DND-41 (cell line): ENCODE measurements at regions not wholly inside any gene's neighbourhood (a gene's known extent, or its start where the extent isn't known, plus 50 kb on each side); places are given as distances from the start of the nearest gene placed in this dataset.

ENCODE experiments used
- ATAC-seq: fragments of 200-7000 bp; cut with Tn5 transposase; 3 replicates; pipeline ENCODE4 v1.9.1; 2021; ENCODE audit warnings: low read depth; ENCODE audit not compliant: insufficient read depth
- DNase-seq: peaks from one replicate; pipeline ENCODE4 v3.0.0-alpha.2; 2020
- H2AFZ ChIP-seq: 2 replicates; pipeline ENCODE4 v1.6.0; 2012; ENCODE audit warnings: low read depth, low read length
- H3K27ac ChIP-seq: 2 replicates; pipeline ENCODE4 v1.5.1; 2012; ENCODE audit warnings: low read length, inconsistent platforms
- H3K27me3 ChIP-seq: fragments of 200-600 bp; sonication (generic); 2 replicates; pipeline ENCODE4 v1.6.0; 2012; ENCODE audit warnings: low read length, mild to moderate bottlenecking, inconsistent platforms; ENCODE audit not compliant: insufficient read depth, poor library complexity
- H3K36me3 ChIP-seq: 2 replicates; pipeline ENCODE4 v1.5.1; 2012; ENCODE audit warnings: low read length, inconsistent platforms; ENCODE audit not compliant: insufficient read depth
- H3K4me1 ChIP-seq: 2 replicates; pipeline ENCODE4 v1.5.1; 2012; ENCODE audit warnings: mild to moderate bottlenecking, low read length; ENCODE audit not compliant: insufficient read depth
- H3K4me2 ChIP-seq: 2 replicates; pipeline ENCODE4 v1.6.0; 2012; ENCODE audit warnings: mild to moderate bottlenecking, moderate library complexity, low read length, inconsistent platforms; ENCODE audit not compliant: insufficient read depth
- H3K4me3 ChIP-seq, 2 experiments: fragments of 200-600 bp in 1 of 2; shearing (Covaris generic) in 1 of 2; 2 replicates each; pipeline ENCODE4 v1.5.1; 2012 to 2016; ENCODE audit warnings: inconsistent platforms in 2 of 2, low read length in 2 of 2, mild to moderate bottlenecking in 2 of 2, low read depth in 1 of 2, moderate library complexity in 1 of 2
- H3K79me2 ChIP-seq: 2 replicates; pipeline ENCODE4 v1.6.0; 2012; ENCODE audit warnings: low read length, inconsistent platforms; ENCODE audit not compliant: insufficient read depth
- H3K9ac ChIP-seq: 2 replicates; pipeline ENCODE4 v1.6.0; 2012; ENCODE audit warnings: low read depth, mild to moderate bottlenecking, inconsistent platforms, low read length, moderate library complexity
- H3K9me3 ChIP-seq: 2 replicates; pipeline ENCODE4 v1.5.1; 2012; ENCODE audit warnings: low read length, moderate library complexity, mild to moderate bottlenecking, inconsistent platforms; ENCODE audit not compliant: insufficient read depth, severe bottlenecking
- H4K20me1 ChIP-seq: 2 replicates; pipeline ENCODE4 v1.6.0; 2012; ENCODE audit warnings: low read length; ENCODE audit not compliant: insufficient read depth
- EZH2 ChIP-seq: IDR thresholded peaks from 3 replicates; pipeline ENCODE4 v1.6.1; 2012; ENCODE audit warnings: borderline replicate concordance, low read depth, mild to moderate bottlenecking, moderate library complexity, low read length, inconsistent platforms; ENCODE audit not compliant: severe bottlenecking
- TF ChIP-seq, protein P1 (sequence below): IDR thresholded peaks from 2 replicates; pipeline ENCODE4 v1.5.1; 2012; ENCODE audit warnings: borderline replicate concordance, low read length, moderate library complexity, mild to moderate bottlenecking; ENCODE audit not compliant: poor library complexity, severe bottlenecking; ENCODE audit errors: extremely low read depth

DNA sequence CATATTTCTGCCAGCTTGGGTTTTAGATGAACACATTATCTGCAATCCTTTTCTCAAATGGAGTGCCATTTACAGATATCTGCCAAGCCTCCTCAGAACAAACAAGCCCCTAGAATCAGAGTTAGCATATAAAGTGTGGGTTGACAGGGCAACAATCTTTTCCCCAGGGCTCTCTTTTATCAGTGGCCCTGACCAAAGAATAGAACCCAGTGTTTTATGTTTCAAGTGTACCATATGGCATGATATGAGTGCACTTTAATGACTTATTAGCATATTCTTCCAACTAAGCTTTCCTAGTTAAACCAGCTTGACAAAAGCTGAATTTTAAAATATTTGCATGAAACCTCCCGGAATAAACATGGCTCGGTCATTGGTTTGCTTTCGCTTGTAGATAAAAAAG, 57.3 kb downstream of the EVX1 start:
- Histone ChIP-seq H3K9me3 (no peaks in the 10 kb centered on the region), H3K27ac (no peak overlapping the region), H3K79me2 (no peaks in the 10 kb centered on the region), H3K9ac (no peak overlapping the region), H3K4me2 (no peak overlapping the region), H3K4me3 (no peak overlapping the region), H2AFZ (no peak overlapping the region), H4K20me1 (no peaks in the 10 kb centered on the region), H3K36me3 (no peaks in the 10 kb centered on the region), H3K4me1 (no peaks in the 10 kb centered on the region), H3K27me3 (no peaks in the 10 kb centered on the region)
- ATAC-seq (no peak), DNase-seq (no peak)
- no peak for TF ChIP-seq EZH2
- TF ChIP-seq, protein P1, sequence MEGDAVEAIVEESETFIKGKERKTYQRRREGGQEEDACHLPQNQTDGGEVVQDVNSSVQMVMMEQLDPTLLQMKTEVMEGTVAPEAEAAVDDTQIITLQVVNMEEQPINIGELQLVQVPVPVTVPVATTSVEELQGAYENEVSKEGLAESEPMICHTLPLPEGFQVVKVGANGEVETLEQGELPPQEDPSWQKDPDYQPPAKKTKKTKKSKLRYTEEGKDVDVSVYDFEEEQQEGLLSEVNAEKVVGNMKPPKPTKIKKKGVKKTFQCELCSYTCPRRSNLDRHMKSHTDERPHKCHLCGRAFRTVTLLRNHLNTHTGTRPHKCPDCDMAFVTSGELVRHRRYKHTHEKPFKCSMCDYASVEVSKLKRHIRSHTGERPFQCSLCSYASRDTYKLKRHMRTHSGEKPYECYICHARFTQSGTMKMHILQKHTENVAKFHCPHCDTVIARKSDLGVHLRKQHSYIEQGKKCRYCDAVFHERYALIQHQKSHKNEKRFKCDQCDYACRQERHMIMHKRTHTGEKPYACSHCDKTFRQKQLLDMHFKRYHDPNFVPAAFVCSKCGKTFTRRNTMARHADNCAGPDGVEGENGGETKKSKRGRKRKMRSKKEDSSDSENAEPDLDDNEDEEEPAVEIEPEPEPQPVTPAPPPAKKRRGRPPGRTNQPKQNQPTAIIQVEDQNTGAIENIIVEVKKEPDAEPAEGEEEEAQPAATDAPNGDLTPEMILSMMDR = no peak

DNA sequence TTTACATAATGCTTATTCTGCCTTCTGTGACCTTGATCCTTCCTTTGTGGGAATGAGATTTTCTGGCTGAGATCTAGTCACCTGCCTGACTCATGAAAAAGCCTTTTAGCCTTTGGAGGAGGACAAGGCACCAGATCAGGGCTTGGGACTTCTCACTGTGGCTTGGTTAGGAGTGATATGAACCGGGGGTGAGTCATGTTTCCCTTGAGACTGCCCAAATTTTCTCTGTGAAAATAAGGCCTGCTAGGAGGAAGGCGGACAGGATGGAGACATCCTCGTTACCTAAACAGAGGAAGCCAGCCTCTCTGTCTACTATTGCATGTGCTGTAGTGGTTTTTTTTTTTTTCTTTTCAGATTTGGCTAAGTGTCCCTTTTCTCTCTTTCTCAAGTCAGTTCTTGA, 57.8 kb downstream of the EVX1 start:
- Histone ChIP-seq H3K4me1 (no peaks in the 10 kb centered on the region), H3K4me3 (no peak overlapping the region), H3K79me2 (no peaks in the 10 kb centered on the region), H3K4me2 (no peak overlapping the region), H3K9ac (no peak overlapping the region), H3K9me3 (no peaks in the 10 kb centered on the region), H3K36me3 (no peaks in the 10 kb centered on the region), H3K27me3 (no peaks in the 10 kb centered on the region), H4K20me1 (no peaks in the 10 kb centered on the region), H2AFZ (no peak overlapping the region), H3K27ac (no peak overlapping the region)
- ATAC-seq (no peak), DNase-seq (no peak)
- TF ChIP-seq, protein P1 = no peak
- no peak for TF ChIP-seq EZH2

DNA sequence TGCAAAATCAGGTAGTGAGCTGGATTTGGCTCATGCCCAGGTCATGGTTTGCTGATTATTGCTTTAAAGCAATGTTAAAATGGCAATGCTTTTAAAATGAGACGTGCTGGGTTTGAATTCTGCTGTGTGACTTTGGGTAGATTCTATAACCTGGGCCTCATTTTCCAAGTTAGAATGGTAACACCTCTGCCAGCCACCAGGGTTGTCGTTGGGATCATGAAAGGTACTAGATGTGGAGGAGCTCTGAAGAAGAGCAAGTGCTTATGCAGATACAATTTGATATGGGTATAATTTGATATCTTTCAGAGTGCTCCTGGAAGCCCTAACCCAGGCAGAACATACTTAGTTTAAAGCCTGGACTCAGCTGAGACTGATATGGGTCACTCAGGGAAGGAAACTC, 60.0 kb downstream of the EVX1 start:
- Histone ChIP-seq H2AFZ (no peak overlapping the region), H3K36me3 (no peaks in the 10 kb centered on the region), H4K20me1 (no peaks in the 10 kb centered on the region), H3K4me1 (no peaks in the 10 kb centered on the region), H3K27ac (no peak overlapping the region), H3K27me3 (no peaks in the 10 kb centered on the region), H3K4me3 (no peak overlapping the region), H3K4me2 (no peak overlapping the region), H3K9me3 (no peaks in the 10 kb centered on the region), H3K9ac (no peak overlapping the region), H3K79me2 (no peaks in the 10 kb centered on the region)
- DNase-seq (no peak), ATAC-seq (no peak)
- TF ChIP-seq, protein P1 = no peak

DNA sequence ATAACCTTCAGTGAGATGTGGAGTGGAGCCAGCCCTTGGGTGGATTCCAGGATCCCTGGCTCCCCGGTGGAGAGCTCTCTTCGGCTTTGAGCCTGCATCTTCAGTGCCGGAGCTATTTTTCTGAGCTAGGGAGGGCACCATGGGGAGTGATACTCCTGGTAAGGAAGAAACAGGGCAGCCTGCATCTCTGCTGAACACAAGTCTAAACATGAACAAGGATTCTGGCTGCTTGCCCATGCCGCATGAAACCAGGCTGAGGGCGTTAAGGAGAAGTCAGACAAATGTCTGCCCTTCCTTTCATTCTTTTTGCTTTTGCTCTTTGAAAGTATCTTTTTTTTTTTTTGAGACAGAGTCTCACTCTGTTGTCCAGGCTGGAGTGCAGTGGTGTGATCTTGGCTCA, 60.4 kb downstream of the EVX1 start:
- Histone ChIP-seq H3K27me3 (no peaks in the 10 kb centered on the region), H4K20me1 (no peaks in the 10 kb centered on the region), H3K9ac (no peak overlapping the region), H2AFZ (no peak overlapping the region), H3K4me3 (no peak overlapping the region), H3K4me2 (no peak overlapping the region), H3K27ac (no peak overlapping the region), H3K9me3 (no peaks in the 10 kb centered on the region), H3K36me3 (no peaks in the 10 kb centered on the region), H3K79me2 (no peaks in the 10 kb centered on the region), H3K4me1 (no peaks in the 10 kb centered on the region)
- ATAC-seq = no peak
- DNase-seq = no peak
- no peak for TF ChIP-seq EZH2
- TF ChIP-seq, protein P1 = no peak
